AG09319 (cell line): ENCODE measurements at regions not wholly inside any gene's neighbourhood (a gene's known extent, or its start where the extent isn't known, plus 50 kb on each side); places are given as distances from the start of the nearest gene placed in this dataset.

ENCODE experiments used
- DNase-seq: peaks from one replicate; pipeline ENCODE4 v3.0.0-alpha.2; 2010; ENCODE audit warnings: low read depth; ENCODE audit errors: extremely low read depth
- TF ChIP-seq, protein P1 (sequence below): IDR thresholded peaks from 2 replicates; pipeline ENCODE4 v1.5.1; 2011; ENCODE audit warnings: low read depth, mild to moderate bottlenecking, inconsistent platforms, low read length, moderate library complexity

DNA sequence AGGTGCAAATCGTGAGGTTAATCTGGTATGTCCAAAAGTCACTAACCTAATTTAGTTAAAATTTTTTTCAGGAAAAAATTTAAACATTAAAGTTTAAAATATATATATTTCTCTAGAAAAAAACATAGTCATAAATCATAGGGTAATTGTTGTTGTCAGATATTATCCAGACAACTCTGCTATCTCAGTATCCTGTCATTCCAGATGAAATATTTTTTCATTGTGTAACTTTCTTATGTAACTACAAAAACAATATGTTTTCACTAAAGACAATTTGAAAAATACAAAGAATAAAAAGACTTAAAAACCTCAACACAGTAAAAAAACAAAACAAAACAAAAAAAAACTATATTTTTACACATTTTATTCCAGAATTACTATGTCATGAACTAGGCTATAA lies 57.6 kb downstream of the TENT5A start:
- no peak for DNase-seq
- TF ChIP-seq, protein P1, sequence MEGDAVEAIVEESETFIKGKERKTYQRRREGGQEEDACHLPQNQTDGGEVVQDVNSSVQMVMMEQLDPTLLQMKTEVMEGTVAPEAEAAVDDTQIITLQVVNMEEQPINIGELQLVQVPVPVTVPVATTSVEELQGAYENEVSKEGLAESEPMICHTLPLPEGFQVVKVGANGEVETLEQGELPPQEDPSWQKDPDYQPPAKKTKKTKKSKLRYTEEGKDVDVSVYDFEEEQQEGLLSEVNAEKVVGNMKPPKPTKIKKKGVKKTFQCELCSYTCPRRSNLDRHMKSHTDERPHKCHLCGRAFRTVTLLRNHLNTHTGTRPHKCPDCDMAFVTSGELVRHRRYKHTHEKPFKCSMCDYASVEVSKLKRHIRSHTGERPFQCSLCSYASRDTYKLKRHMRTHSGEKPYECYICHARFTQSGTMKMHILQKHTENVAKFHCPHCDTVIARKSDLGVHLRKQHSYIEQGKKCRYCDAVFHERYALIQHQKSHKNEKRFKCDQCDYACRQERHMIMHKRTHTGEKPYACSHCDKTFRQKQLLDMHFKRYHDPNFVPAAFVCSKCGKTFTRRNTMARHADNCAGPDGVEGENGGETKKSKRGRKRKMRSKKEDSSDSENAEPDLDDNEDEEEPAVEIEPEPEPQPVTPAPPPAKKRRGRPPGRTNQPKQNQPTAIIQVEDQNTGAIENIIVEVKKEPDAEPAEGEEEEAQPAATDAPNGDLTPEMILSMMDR: no peak

DNA sequence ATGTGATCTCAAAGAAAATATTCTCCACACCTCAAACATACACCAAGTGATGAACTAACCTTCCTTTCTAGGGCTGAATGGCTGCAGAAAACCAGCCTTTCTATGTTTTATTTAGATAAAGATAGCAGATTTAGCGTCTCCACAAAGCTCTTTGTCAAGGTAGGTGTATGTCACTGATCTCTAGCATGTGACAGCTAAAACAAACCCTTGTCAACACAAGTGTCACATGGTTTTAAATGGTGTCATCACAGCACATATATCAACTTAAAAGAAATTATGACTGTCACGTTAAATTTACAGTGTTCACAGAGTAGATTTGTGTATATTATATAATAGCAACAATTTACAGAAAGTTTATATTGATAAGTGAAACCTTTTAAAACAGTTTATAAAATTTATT lies 58.3 kb downstream of the TENT5A start:
- TF ChIP-seq, protein P1: no peak
- DNase-seq: no peak

DNA sequence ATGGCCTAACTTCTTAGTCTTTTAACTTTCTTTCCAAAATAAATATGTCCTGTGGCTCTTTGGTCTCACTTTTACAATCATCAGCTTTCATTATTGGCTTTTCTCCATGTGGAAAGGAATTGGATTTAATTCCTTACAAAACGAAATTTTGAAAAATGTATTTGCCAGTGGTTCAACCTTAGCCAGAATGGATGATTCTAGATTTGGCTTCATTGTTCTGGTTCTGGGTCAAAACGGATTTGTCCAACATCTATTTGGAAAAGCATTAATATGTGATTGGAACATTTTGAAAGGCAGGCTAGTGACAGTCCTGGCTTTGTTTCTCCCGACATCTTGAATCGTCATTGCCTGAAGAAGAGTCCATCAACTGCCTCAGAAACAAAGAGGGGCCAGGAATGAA lies 59.2 kb downstream of the TENT5A start:
- TF ChIP-seq, protein P1: no peak
- DNase-seq: no peak

DNA sequence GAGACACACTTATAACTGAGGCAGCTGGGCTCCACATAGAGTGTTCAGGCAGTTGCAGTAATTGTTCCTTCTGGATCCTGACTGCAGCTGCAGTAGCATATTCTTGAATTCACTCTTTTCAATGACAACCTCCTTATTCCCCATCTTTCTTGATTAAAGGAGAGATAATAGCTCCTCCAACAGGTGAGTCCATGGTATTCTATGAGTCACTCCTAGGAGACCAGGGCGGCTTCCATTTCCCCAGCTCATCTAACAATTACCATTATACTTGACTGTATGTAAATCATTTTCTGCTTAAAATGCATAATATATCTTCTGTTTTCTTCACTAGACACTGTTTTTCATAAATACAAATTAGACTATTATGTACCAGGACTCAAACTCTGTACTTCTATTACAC lies 62.4 kb downstream of the TENT5A start:
- TF ChIP-seq, protein P1: no peak

DNA sequence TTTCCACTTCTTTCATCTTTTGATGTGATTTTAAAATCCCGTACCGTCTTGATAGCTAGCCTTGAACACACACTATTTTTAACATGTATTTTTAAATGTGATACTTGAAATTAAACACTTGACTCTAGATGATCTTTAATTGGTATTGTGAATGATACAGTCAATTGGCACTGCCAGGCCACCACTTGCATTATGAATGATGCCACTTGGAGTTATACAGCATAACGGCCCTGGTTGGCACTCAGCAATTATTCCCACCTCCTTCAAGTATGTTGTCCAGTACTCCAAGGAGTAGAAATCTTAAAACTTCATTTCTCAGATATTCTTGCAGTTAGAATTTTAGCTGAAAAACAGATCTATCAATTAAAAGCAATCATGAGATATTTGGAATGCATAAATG lies 62.9 kb downstream of the TENT5A start:
- no peak for DNase-seq
- TF ChIP-seq, protein P1: no peak

More for the DNA sequence above, 62.4 kb downstream of the TENT5A start:
- DNase-seq: no peak

DNA sequence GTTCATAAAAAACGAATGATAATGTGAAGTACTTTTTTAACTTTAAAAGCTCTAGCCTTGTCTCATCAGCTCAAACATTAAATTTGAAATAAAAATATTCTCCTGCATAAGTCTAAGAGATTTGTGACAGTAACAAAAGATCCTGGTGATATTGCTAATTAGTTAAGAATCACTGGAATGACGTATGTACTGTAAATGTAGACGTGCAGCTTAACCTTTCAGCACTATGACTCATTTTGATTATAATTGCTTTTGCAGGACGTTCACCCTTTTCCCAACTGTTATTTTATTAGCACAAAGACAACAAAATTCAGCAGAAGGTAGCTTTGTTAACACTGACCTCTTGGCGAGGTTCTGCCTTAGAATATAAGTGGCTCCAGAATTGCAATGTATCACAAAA lies 68.6 kb downstream of the TENT5A start:
- no peak for DNase-seq
- TF ChIP-seq, protein P1: no peak

DNA sequence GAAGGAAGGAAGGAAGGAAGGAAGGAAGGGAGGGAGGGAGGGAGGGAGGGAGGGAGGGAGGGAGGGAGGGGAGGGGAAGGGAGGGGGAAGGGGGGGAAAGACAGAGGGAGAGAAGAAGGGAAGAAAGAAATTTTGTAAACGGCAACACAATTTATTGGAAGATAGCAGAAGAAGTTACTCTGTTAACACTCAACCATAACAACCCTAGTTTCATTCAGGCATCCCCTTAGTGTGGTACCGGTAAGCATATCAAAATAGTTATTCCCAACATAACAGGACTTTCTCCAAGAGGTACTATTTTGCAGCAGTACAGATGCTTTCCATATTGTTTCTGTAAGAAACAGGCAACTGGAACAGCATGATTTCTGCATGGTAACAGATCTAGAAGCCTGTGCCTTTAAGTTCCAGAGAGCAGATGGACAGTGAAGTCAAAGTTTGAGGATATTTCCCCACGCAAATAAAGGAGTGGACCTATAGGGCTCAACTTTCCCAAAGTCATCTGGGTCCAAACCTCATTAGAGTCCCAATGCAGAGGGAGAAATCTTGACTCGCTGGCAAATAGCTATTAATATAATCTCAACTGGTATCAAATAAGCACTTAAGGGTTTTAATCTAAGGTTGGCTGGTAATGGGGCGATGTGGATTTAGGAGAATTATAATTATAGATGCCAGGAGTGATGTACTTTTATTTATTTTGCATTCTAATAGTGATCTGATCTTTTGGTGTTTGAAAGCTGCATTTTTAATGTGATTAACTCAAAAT lies 69.4 kb downstream of the TENT5A start:
- no peak for DNase-seq
- TF ChIP-seq, protein P1: no peak
